ENCODE measurements at regions not wholly inside any gene's neighbourhood (a gene's known extent, or its start where the extent isn't known, plus 50 kb on each side); places are given as distances from the start of the nearest gene placed in this dataset.
"Not testable (repeated sequence)": the region's sequence is repeated elsewhere in the genome, so short reads cannot be mapped to it uniquely, and the experiment has no call there.

- no peak for DNase-seq
These were observed 69.2 kb downstream of the MRPL36 start for GRCh38 chr5:1730487-1730847.

- no peak for DNase-seq
These were observed 69.8 kb downstream of the MRPL36 start for GRCh38 chr5:1729641-1730486.

GRCh38 chr5:1728846-1729245 is 70.8 kb downstream of the MRPL36 start:
- no peak for DNase-seq

- DNase-seq: no peak
These were observed 72.1 kb downstream of the MRPL36 start for GRCh38 chr5:1727571-1727970.

- no peak for DNase-seq
These were observed 72.7 kb downstream of the MRPL36 start for GRCh38 chr5:1726956-1727355.

GRCh38 chr5:1726469-1726865 is 73.2 kb downstream of the MRPL36 start:
- no peak for DNase-seq

- no peak for DNase-seq
These were observed 73.8 kb downstream of the MRPL36 start for GRCh38 chr5:1725641-1726468.

- no peak for DNase-seq
These were observed 74.6 kb downstream of the MRPL36 start for GRCh38 chr5:1724822-1725602.

GRCh38 chr5:1723957-1724821 is 75.4 kb downstream of the MRPL36 start:
- DNase-seq: no peak

GRCh38 chr5:1723476-1723875 is 76.2 kb downstream of the MRPL36 start:
- DNase-seq: no peak

- no peak for DNase-seq
These were observed 76.8 kb downstream of the MRPL36 start for GRCh38 chr5:1722877-1723276.

- no peak for DNase-seq
These were observed 79.1 kb downstream of the MRPL36 start for GRCh38 chr5:1720396-1721110.

- DNase-seq: no peak
These were observed 79.8 kb downstream of the MRPL36 start for GRCh38 chr5:1719860-1720259.

GRCh38 chr5:1718669-1719068 is 81.0 kb downstream of the MRPL36 start:
- DNase-seq: peak; percentile 12

- DNase-seq: not testable (repeated sequence)
These were observed 89.5 kb downstream of the MRPL36 start for GRCh38 chr5:1710091-1710490.

- DNase-seq: no peak
These were observed 90.3 kb downstream of the MRPL36 start for GRCh38 chr5:1709171-1709803.

- DNase-seq: no peak
These were observed 91.0 kb downstream of the MRPL36 start for GRCh38 chr5:1708592-1709141.

- no peak for DNase-seq
These were observed 92.2 kb downstream of the MRPL36 start for GRCh38 chr5:1707467-1707866.

GRCh38 chr5:1706428-1706827 is 93.2 kb downstream of the MRPL36 start:
- no peak for DNase-seq

GRCh38 chr5:1706021-1706420 is 93.6 kb downstream of the MRPL36 start:
- DNase-seq: no peak

GRCh38 chr5:1704676-1705075 is 95.0 kb downstream of the MRPL36 start:
- no peak for DNase-seq

All from MV-4-11 (cell line).